Activated B cell treated with CpG ODN at 0.5 μM for 24 hours (primary cell): ENCODE measurements at regions not wholly inside any gene's neighbourhood (a gene's known extent, or its start where the extent isn't known, plus 50 kb on each side); places are given as distances from the start of the nearest gene placed in this dataset.

Experiments used
- ATAC-seq: fragments of 200-7000 bp; cut with Tn5 transposase; one replicate; pipeline ENCODE4 v1.10.0; 2021; ENCODE audit warnings: low read depth, mild to moderate bottlenecking, moderate library complexity
- CTCF ChIA-PET: fragments of 350-600 bp; sonication (Branson Sonifier 250); formaldehyde crosslinking; loops from one replicate; lab custom pipeline; 2021; ENCODE audit warnings: antibody characterized with exemption; lab: Charles Lee
- POLR2A ChIA-PET: fragments of 350-600 bp; sonication (Branson Sonifier 250); formaldehyde crosslinking; loops from one replicate; lab custom pipeline; 2021; ENCODE audit warnings: antibody characterized with exemption; lab: Charles Lee
- DNase-seq: peaks from one replicate; pipeline ENCODE4 v3.0.0; 2022
- H3K27ac Mint-ChIP-seq: one replicate; pipeline ENCODE4 v1.8.0; 2020; ENCODE audit warnings: mixed read lengths
- H3K27me3 Mint-ChIP-seq: one replicate; pipeline ENCODE4 v1.8.0; 2021; ENCODE audit warnings: mixed read lengths
- H3K36me3 Mint-ChIP-seq: one replicate; pipeline ENCODE4 v1.8.0; 2021; ENCODE audit warnings: low read depth, mixed read lengths
- H3K4me1 Mint-ChIP-seq: one replicate; pipeline ENCODE4 v1.8.0; 2021; ENCODE audit warnings: mixed read lengths
- H3K4me3 Mint-ChIP-seq: one replicate; pipeline ENCODE4 v1.8.0; 2020; ENCODE audit warnings: mild to moderate bottlenecking, mixed read lengths
- H3K9me3 Mint-ChIP-seq: one replicate; pipeline ENCODE4 v1.8.0; 2020; ENCODE audit warnings: mixed read lengths
- intact Hi-C: fragments of 100-400 bp; cut with micrococcal nuclease; formaldehyde crosslinking; loops from one replicate; pipeline ENCODE4 v1.15.1; 2024
- TF ChIP-seq, protein P1 (sequence below): fragments of 200-600 bp; IDR thresholded peaks from one replicate; pipeline ENCODE4 v1.8.0; 2022; ENCODE audit warnings: antibody characterized with exemption, mild to moderate bottlenecking

DNA sequence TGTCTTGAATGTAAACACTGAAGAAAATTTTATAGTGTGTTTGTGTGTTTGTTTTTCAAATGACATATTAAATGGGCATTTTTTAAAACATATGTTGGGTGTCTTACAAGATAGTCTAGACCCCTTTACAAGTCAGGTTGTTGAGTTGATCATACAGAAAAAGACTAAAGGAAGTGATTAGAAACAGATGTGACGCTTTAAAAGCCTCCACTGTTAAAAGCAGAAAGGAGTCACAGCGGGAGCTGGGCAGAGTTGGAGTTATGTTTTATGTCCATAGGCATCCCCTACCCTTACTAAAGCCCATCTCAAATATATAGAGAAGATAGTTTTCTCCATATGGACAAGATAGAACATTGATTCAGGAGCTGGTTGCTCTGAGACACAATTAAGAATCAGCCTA lies 393.9 kb downstream of the PLPP3 start:
- DNase-seq (no peak), ATAC-seq (no peak)
- ChIA-PET CTCF (no interaction called here), POLR2A (no interaction called here)
- Mint-ChIP-seq H3K27ac (no peak overlapping the region), H3K4me1 (no peaks in the 10 kb centered on the region), H3K27me3 (no peaks in the 10 kb centered on the region), H3K36me3 (no peaks in the 10 kb centered on the region), H3K9me3 (no peaks in the 10 kb centered on the region), H3K4me3 (no peak overlapping the region)
- intact Hi-C loops = no loop called here
- TF ChIP-seq, protein P1, sequence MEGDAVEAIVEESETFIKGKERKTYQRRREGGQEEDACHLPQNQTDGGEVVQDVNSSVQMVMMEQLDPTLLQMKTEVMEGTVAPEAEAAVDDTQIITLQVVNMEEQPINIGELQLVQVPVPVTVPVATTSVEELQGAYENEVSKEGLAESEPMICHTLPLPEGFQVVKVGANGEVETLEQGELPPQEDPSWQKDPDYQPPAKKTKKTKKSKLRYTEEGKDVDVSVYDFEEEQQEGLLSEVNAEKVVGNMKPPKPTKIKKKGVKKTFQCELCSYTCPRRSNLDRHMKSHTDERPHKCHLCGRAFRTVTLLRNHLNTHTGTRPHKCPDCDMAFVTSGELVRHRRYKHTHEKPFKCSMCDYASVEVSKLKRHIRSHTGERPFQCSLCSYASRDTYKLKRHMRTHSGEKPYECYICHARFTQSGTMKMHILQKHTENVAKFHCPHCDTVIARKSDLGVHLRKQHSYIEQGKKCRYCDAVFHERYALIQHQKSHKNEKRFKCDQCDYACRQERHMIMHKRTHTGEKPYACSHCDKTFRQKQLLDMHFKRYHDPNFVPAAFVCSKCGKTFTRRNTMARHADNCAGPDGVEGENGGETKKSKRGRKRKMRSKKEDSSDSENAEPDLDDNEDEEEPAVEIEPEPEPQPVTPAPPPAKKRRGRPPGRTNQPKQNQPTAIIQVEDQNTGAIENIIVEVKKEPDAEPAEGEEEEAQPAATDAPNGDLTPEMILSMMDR = no peak

DNA sequence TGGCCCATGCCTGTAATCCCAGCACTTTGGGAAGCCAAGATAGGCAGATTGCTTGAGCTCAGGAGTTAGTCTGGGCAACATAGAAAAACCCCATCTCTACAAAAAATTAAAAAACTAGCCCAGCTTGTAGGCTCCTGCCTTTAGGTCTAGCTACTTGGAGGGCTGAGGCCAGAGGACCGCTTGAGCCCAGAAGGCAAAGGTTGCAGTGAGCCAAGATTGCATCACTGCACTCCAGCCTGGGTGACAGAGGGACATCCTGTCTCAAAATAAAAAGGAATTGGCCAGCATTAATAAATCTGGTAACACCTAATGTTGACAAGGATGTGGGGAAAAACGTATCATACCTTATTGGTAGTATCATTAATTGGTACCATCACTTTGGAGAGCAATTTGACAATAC lies 396.2 kb downstream of the PLPP3 start:
- Mint-ChIP-seq H3K27me3 (no peaks in the 10 kb centered on the region), H3K27ac (no peak overlapping the region), H3K4me1 (no peaks in the 10 kb centered on the region), H3K36me3 (no peaks in the 10 kb centered on the region), H3K9me3 (no peaks in the 10 kb centered on the region), H3K4me3 (no peak overlapping the region)
- ATAC-seq (no peak), DNase-seq (no peak)
- intact Hi-C loops = no loop called here
- CTCF ChIA-PET = no interaction called here
- POLR2A ChIA-PET = no interaction called here
- TF ChIP-seq, protein P1 = no peak

DNA sequence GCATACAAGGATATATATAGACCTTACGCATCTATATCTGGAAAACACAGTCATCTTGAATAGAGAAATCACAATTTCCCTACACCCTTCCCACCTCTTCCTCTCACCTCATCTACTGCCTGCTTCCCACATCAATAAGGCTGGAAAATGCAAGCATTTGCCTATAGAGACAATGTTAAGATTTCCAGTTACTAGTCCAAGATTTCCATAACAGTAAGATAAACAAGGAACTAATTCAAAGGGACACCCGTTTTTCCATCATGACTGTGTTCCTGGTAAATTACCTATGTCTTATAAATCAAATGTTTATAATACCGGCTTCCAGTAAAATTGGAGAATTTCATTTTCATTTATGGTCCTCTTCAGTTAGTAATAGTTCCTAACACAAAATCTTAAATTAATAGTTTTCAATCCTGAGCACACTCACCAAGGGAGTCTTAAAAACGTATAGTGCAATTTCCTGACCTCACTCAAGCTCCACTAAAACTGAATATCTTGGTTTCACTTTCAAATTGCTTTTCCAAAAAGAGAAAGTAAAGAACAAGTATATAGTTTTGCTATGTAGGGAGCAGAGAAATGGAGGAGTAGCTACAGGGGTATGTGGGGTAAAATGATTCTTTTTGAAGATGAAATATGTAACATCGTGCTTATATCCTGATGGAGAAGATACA lies 398.7 kb downstream of the PLPP3 start:
- DNase-seq = no peak
- Mint-ChIP-seq H3K27me3 (no peaks in the 10 kb centered on the region), H3K4me1 (no peaks in the 10 kb centered on the region), H3K36me3 (no peaks in the 10 kb centered on the region), H3K27ac (no peak overlapping the region), H3K9me3 (no peaks in the 10 kb centered on the region), H3K4me3 (no peak overlapping the region)
- POLR2A ChIA-PET = no interaction called here
- intact Hi-C loops = no loop called here
- TF ChIP-seq, protein P1 = no peak
- CTCF ChIA-PET = no interaction called here
- no peak for ATAC-seq

DNA sequence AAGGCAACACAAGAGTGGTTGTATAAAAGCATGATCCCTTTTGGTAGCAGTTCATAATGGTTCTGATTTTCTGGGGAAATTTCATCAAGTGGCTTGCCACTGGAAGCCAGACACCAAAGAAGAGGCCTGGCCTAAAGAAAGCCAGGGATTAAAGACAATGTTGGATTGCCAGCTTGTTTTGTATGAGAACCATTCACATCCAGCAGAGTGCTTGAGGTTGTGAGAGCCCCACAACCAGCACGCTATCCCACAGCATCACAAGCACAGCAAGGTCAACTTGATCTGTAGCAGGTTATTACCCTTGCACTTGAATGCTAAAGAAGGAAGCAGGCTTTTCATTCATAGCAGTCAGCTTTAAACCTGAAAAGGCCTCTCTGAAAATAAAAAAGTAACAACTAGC lies 399.8 kb downstream of the PLPP3 start:
- no peak for DNase-seq
- H3K36me3 Mint-ChIP-seq = no peaks in the 10 kb centered on the region
- no peaks in the 10 kb centered on the region for H3K9me3 Mint-ChIP-seq
- TF ChIP-seq, protein P1 = no peak
- ChIA-PET CTCF (no interaction called here), POLR2A (no interaction called here)
- intact Hi-C loops = no loop called here
- ATAC-seq = no peak
- peaks cover 7% of the 10 kb centered on the region for H3K27me3 Mint-ChIP-seq
- no peak overlapping the region for H3K27ac Mint-ChIP-seq
- no peaks in the 10 kb centered on the region for H3K4me1 Mint-ChIP-seq
- H3K4me3 Mint-ChIP-seq = no peak overlapping the region

DNA sequence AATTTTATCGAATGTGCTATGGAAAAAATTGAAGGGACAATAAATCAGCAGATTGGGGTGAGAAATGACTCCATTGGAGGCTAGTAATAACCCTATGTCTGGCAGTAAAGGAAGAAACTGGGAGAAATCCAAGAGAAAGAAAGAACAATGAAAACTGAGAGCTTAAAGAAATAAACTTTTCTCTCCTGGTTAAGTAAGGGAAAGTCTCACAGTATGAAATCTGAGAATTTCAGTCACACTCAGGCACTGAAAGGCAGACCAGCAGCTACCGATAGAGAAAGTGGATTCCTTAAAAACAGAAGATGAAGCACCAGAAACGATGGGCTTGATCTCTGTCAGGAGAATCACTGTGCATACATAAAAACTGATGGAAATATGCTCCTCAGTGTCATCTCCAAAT lies 404.2 kb downstream of the PLPP3 start:
- TF ChIP-seq, protein P1 = no peak
- no peak overlapping the region for H3K4me3 Mint-ChIP-seq
- H3K27ac Mint-ChIP-seq = no peak overlapping the region
- CTCF ChIA-PET = no interaction called here
- peaks cover 3% of the 10 kb centered on the region for H3K9me3 Mint-ChIP-seq
- H3K36me3 Mint-ChIP-seq = no peaks in the 10 kb centered on the region
- POLR2A ChIA-PET = no interaction called here
- intact Hi-C loops = no loop called here
- peaks cover 11% of the 10 kb centered on the region for H3K27me3 Mint-ChIP-seq
- H3K4me1 Mint-ChIP-seq = no peaks in the 10 kb centered on the region
- ATAC-seq = no peak
- no peak for DNase-seq
